AG10803 (cell line): ENCODE measurements at regions not wholly inside any gene's neighbourhood (a gene's known extent, or its start where the extent isn't known, plus 50 kb on each side); places are given as distances from the start of the nearest gene placed in this dataset.

Source experiments
- DNase-seq: peaks from one replicate; pipeline ENCODE4 v3.0.0; 2010; ENCODE audit warnings: low read depth
- H3K4me3 ChIP-seq: 2 replicates; pipeline ENCODE4 v1.5.1; 2011; ENCODE audit warnings: mild to moderate bottlenecking, low read length, control low read depth
- TF ChIP-seq, protein P1 (sequence below): conservative IDR thresholded peaks from 2 replicates; pipeline ENCODE4 v1.5.1; 2011; ENCODE audit warnings: mild to moderate bottlenecking, low read length, control low read depth, inconsistent platforms

- no peak for DNase-seq
- TF ChIP-seq, protein P1, sequence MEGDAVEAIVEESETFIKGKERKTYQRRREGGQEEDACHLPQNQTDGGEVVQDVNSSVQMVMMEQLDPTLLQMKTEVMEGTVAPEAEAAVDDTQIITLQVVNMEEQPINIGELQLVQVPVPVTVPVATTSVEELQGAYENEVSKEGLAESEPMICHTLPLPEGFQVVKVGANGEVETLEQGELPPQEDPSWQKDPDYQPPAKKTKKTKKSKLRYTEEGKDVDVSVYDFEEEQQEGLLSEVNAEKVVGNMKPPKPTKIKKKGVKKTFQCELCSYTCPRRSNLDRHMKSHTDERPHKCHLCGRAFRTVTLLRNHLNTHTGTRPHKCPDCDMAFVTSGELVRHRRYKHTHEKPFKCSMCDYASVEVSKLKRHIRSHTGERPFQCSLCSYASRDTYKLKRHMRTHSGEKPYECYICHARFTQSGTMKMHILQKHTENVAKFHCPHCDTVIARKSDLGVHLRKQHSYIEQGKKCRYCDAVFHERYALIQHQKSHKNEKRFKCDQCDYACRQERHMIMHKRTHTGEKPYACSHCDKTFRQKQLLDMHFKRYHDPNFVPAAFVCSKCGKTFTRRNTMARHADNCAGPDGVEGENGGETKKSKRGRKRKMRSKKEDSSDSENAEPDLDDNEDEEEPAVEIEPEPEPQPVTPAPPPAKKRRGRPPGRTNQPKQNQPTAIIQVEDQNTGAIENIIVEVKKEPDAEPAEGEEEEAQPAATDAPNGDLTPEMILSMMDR, result no peak
- no peak overlapping the region for H3K4me3 ChIP-seq
These were observed 161.5 kb downstream of the NRIP1 start for GRCh38 chr21:14903172-14903865.

DNA sequence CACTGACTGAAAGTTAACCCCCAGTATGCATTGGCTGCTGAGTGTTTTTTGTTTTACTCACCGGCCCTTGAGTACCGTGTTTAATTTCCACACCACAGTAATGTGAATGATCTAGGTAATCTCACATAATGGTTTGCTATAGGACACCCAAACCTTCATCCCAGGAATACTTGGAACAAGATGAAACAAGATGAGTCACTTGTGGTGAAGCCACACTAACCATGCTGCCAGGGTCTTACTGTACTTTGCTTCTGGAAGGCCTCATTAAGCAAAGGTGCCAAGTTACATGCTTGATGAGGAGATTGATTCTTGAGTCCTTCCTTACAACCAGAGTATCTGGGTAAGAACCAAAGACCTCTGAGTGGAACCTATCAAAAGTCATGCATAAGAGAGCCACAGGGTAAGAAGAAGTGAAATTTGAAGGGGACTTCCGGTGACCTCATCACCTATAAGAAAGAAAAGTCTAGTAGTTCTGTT lies 163.3 kb downstream of the NRIP1 start:
- DNase-seq, result peak; percentile 63
- H3K4me3 ChIP-seq, result no peak overlapping the region
- TF ChIP-seq, protein P1, result no peak

- H3K4me3 ChIP-seq, result no peak overlapping the region
- no peak for DNase-seq
- TF ChIP-seq, protein P1, result no peak
These were observed 164.2 kb downstream of the NRIP1 start for GRCh38 chr21:14900611-14901010.

DNA sequence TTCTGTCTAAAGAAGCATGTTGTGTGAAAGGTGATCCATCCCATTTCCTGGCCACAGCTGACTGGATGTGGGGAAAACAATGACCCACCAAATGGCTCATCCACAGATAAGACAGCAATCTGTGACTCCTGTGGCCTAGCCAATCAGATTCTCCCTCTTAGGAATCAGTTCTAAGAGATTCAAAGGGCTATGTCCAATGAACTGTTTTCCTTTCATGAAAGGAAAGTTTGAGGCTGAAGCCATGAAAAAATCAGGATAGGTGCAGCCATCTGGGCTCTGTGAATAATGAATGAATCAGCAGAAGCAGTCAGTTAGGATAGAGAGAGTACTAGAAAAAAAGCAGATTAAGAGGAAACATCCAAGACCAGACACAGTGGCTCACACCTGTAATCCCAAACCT lies 164.7 kb downstream of the NRIP1 start:
- no peak overlapping the region for H3K4me3 ChIP-seq
- no peak for DNase-seq
- TF ChIP-seq, protein P1, result no peak

GRCh38 chr21:14895792-14896191 lies 169.0 kb downstream of the NRIP1 start:
- TF ChIP-seq, protein P1, result no peak
- H3K4me3 ChIP-seq, result no peak overlapping the region
- DNase-seq, result no peak

DNA sequence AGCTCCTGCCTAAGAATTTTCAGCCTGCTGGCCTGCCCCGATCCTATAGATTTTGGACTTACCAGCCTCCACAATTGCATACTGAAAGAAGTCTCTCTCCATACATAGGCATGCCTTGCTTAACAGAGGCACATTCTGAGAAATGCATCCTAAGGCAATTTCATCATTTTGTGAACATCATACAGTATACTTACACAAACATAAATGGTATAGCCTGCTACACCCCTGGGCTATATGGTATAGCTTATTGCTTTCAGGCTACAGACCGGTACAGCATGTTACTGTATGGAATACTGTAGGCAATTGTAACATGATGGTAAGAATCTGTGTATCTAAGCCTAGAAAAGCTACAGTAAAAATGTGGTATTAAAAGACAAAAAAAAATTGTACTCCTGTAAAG lies 174.7 kb downstream of the NRIP1 start:
- TF ChIP-seq, protein P1, result no peak

GRCh38 chr21:14889080-14889810 lies 175.6 kb downstream of the NRIP1 start:
- no peak overlapping the region for H3K4me3 ChIP-seq
- TF ChIP-seq, protein P1, result no peak
- peak; percentile 80 for DNase-seq

More for the DNA sequence above, 174.7 kb downstream of the NRIP1 start:
- no peak overlapping the region for H3K4me3 ChIP-seq
- DNase-seq, result no peak
